Natural killer cell treated with Interleukin-12 subunit alpha and Interleukin-12 subunit beta and Interleukin-15 and Interleukin-18, amount 100 ng/mL, for 72 hours (primary cell): ENCODE measurements at regions not wholly inside any gene's neighbourhood (a gene's known extent, or its start where the extent isn't known, plus 50 kb on each side); places are given as distances from the start of the nearest gene placed in this dataset.

Experiments used
- ATAC-seq, 2 donors: fragments of 150-1000 bp; cut with Tn5 transposase in 1 of 2; sonication (Bioruptor Pico), chemical (Tn5 transposase) in 1 of 2; 2 replicates each; pipeline ENCODE4 v1.10.0; 2021
- DNase-seq: peaks from one replicate; pipeline ENCODE4 v3.0.0; 2022; ENCODE audit warnings: low spot score
- H3K27ac Mint-ChIP-seq, 2 donors: 1 replicate in 1 of 2; 2 replicates in 1 of 2; pipeline ENCODE4 v1.8.0; 2022; ENCODE audit warnings: mixed read lengths in 2 of 2, mild to moderate bottlenecking in 1 of 2, moderate library complexity in 1 of 2
- H3K27me3 Mint-ChIP-seq, 2 donors: 1 replicate in 1 of 2; 2 replicates in 1 of 2; pipeline ENCODE4 v1.8.0; 2022; ENCODE audit warnings: mixed read lengths in 2 of 2
- H3K36me3 Mint-ChIP-seq: one replicate; pipeline ENCODE4 v1.8.0; 2022; ENCODE audit warnings: mixed read lengths
- H3K4me1 Mint-ChIP-seq, 2 donors: 1 replicate in 1 of 2; 2 replicates in 1 of 2; pipeline ENCODE4 v1.8.0; 2022; ENCODE audit warnings: low read depth in 2 of 2, mixed read lengths in 2 of 2, mild to moderate bottlenecking in 1 of 2
- H3K4me3 Mint-ChIP-seq: one replicate; pipeline ENCODE4 v1.8.0; 2022; ENCODE audit warnings: mixed read lengths
- H3K9me3 Mint-ChIP-seq: 2 replicates; pipeline ENCODE4 v1.8.0; 2022; ENCODE audit warnings: mixed read lengths

DNA sequence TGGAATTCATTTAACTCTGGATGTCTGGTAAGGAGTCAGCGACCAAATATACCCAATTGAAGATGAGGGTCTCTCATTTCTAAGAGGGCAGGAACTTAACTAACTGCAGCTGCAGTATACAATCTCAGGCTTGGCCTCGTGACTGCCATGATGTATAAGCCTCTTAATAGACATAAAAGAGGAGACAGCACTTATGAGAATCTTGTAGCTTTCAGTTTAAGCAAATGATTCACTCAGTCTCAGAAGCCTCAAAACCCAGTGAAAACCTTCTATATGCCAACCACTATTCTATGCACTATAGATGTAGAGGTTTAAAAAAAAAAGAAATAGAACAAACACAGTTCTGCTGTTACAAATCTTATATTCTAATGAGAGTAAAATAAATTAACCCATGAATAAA lies 513.9 kb downstream of the TBL1XR1 start:
- Mint-ChIP-seq H3K4me1 (no peaks in the 10 kb centered on the region), H3K27me3 (no peaks in the 10 kb centered on the region), H3K27ac (no peak overlapping the region), H3K36me3 (no peaks in the 10 kb centered on the region), H3K4me3 (no peak overlapping the region), H3K9me3 (peaks cover 10% of the 10 kb centered on the region)
- no peak for ATAC-seq
- no peak for DNase-seq

DNA sequence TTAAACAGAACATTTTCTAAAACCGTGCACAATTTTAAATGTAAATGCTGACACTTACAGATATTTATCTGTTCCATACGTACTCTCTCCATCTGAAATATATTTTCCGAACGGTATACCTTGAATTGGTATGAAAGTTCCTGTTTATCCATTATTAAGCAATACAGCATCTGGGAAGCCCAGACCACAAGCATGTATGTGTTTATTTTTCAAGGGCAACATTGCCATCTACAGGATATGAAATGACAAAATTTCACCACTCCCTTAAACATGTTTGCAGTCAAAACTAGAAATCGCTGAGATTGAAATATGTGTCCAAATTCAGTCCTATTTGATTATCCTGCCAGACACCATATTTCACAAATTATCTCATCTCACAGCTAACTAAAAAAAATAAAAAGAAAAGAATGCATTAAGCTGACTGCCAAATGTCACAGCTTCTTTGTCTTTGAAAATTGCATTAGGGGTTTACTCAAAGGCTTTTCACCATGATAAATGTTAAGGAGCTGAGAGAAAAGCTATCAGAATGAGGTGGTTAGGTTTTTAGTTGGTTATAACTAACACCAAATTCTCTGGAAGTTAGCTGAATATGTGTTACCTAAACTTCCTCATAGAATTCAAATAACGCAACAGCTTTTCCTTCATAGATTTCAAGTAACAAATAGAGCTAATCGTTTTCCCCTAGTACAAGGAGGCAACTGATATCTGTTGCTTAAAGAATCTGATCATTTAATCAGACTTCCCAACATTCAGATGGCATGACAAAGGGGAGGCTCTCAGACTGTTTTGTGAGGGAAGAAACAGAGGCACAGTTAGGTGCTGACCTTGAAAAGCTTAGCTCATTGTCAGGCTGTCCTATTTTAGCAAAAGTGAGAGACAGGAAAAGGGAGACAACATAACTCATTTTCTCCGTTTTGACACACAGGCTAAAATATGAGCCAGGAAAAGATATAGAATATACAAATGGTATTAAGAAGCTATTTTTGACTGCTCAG lies 533.1 kb downstream of the TBL1XR1 start:
- Mint-ChIP-seq H3K36me3 (no peaks in the 10 kb centered on the region), H3K4me3 (no peak overlapping the region), H3K4me1 (no peaks in the 10 kb centered on the region), H3K9me3 (peaks cover 5% of the 10 kb centered on the region), H3K27me3 (no peaks in the 10 kb centered on the region), H3K27ac (no peak overlapping the region)
- DNase-seq (no peak), ATAC-seq (no peak)

DNA sequence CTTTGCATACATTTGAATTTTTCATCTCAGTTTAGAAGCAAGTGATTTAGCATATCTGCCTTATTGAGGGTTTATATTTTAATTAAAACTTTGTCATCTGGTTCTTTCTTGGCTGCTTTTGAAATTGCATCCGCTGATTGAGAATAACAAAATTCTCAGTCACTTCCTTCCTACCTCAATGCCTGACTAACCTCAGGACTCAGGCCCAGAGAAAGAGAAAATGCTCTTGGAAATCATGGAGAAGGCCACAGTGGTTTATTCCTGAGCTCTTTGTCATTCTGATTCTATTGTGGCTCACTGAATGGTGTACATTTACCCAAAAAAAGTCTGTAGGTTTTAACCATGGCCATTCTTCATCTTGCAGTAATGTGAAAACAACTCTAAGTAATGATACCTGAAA lies 533.9 kb downstream of the TBL1XR1 start:
- ATAC-seq, result no peak
- Mint-ChIP-seq H3K9me3 (peaks cover 3% of the 10 kb centered on the region), H3K36me3 (no peaks in the 10 kb centered on the region), H3K4me3 (no peak overlapping the region), H3K4me1 (no peaks in the 10 kb centered on the region), H3K27me3 (no peaks in the 10 kb centered on the region), H3K27ac (no peak overlapping the region)
- no peak for DNase-seq

DNA sequence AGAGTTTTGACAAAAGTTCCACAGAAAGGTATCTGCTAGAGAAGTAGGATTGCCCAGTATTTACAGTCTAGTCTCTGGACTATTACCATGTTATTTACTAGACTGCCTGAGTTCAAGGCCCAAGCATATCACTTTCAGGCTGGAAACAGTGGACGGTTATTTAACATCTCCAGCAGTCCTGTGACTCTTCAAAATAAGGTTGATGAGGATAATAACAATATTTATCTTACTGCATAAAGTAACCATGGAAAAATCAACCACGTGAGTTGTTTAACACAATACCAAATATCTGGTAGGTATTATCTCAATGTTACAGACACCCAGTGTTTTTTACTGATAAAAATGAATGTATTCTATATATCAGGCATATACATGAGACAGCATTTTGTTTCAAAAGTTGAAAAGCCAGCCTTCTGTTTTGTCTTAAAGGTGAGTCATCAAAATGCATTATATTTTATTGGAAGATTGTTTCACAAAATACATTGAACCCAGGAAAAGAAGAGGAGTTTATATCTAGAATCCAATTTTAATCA lies 535.8 kb downstream of the TBL1XR1 start:
- ATAC-seq (no peak), DNase-seq (no peak)
- Mint-ChIP-seq H3K4me1 (no peaks in the 10 kb centered on the region), H3K27ac (no peak overlapping the region), H3K9me3 (peaks cover 3% of the 10 kb centered on the region), H3K27me3 (no peaks in the 10 kb centered on the region), H3K36me3 (no peaks in the 10 kb centered on the region), H3K4me3 (no peak overlapping the region)

DNA sequence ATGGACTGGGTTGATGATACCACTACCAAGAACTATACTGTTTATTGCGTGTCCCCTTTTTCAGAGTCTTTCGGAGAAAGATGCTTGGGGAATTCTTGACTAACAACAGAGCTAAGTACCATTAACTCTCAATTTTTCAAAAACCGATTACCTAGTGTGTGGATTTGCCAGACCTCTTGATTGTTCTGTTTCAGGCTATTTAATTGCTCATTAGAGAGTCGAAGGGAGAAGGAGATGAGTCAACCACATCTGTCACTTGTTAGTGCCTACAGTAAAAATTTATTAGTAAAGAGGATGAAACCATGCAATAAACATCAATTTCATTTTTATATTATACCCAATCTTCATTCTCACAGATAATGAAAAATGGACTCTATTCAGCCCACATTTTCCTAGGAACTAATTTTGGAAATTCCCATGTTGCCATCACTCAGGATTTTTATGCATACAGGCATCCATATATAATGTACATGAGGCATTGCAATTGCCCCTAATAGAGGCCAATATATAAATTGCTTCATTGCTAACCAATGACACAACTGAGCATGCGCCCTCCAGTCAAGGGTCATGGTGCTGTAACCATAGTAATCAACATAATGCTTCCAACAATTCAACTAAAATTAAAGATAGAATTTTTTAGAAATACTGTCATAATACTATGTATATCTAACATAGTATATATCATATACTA lies 541.7 kb downstream of the TBL1XR1 start:
- no peak for ATAC-seq
- no peaks in the 10 kb centered on the region for H3K27me3 Mint-ChIP-seq
- DNase-seq, result no peak
- peaks cover 6% of the 10 kb centered on the region for H3K9me3 Mint-ChIP-seq
- no peaks in the 10 kb centered on the region for H3K36me3 Mint-ChIP-seq
- no peak overlapping the region for H3K27ac Mint-ChIP-seq
- no peaks in the 10 kb centered on the region for H3K4me1 Mint-ChIP-seq
- no peak overlapping the region for H3K4me3 Mint-ChIP-seq

DNA sequence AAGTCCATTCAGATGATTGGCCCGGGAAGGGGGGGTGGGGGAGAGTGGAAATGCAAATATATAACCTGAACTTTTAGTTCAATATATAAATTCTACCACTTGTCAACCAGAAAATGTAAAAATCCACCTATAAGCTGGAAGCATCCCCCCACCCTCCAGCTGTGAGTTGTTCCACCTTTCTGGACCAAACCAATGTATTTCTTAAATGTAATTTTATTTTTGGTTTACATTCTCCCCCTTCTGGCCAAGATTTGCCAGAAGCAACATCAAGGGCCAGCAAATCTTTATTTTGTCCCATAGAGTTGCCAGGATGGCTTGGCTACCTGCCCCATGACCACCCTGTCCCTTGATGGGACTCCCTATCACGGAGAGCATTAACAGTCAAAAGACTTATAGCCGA lies 545.7 kb downstream of the TBL1XR1 start:
- no peak for DNase-seq
- no peaks in the 10 kb centered on the region for H3K36me3 Mint-ChIP-seq
- peaks cover 6% of the 10 kb centered on the region for H3K9me3 Mint-ChIP-seq
- H3K27ac Mint-ChIP-seq, result no peak overlapping the region
- no peak for ATAC-seq
- H3K4me1 Mint-ChIP-seq, result no peaks in the 10 kb centered on the region
- no peak overlapping the region for H3K4me3 Mint-ChIP-seq
- no peaks in the 10 kb centered on the region for H3K27me3 Mint-ChIP-seq

DNA sequence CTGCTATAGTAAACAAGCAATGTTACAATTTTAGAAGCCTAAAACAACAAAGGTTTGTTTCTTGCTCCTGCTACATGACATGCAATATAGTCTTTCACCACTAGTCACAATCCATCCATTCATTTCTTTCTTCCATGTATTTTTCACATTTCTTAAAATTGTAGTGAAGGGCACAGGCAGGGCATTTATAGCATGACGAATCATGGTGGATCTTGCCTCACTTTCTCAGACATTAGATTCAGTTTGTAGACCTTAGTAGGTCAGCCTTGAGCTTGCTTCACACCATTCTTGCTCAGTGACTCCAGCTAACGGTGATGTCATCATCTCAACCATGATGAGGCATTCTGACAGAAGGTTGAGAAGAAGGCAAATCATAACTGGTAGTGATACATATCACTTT lies 546.8 kb downstream of the TBL1XR1 start:
- no peaks in the 10 kb centered on the region for H3K36me3 Mint-ChIP-seq
- ATAC-seq (no peak), DNase-seq (no peak)
- H3K27me3 Mint-ChIP-seq, result no peaks in the 10 kb centered on the region
- H3K27ac Mint-ChIP-seq, result no peak overlapping the region
- no peaks in the 10 kb centered on the region for H3K4me1 Mint-ChIP-seq
- no peak overlapping the region for H3K4me3 Mint-ChIP-seq
- peaks cover 9% of the 10 kb centered on the region for H3K9me3 Mint-ChIP-seq

DNA sequence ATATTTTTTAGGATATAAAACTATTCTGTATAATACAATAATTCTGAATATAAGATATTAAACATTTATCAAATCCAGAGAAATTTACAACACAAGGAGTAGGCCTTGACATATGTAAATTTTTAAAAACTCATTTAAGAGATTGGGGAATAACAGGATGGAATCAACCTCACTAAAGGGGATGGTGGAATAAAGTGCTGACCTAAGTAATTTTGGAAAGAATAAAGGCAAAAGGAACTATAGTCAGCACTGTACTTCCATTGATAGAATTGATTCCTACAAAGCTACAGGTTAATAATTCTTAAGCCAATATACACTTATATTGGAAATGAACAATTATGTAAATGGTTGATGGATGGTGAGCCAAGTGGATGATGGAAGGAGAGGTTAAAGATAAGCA lies 549.3 kb downstream of the TBL1XR1 start:
- Mint-ChIP-seq H3K36me3 (no peaks in the 10 kb centered on the region), H3K27me3 (no peaks in the 10 kb centered on the region), H3K27ac (no peak overlapping the region), H3K9me3 (peaks cover 9% of the 10 kb centered on the region), H3K4me1 (no peaks in the 10 kb centered on the region), H3K4me3 (no peak overlapping the region)
- DNase-seq, result no peak
- ATAC-seq, result no peak

DNA sequence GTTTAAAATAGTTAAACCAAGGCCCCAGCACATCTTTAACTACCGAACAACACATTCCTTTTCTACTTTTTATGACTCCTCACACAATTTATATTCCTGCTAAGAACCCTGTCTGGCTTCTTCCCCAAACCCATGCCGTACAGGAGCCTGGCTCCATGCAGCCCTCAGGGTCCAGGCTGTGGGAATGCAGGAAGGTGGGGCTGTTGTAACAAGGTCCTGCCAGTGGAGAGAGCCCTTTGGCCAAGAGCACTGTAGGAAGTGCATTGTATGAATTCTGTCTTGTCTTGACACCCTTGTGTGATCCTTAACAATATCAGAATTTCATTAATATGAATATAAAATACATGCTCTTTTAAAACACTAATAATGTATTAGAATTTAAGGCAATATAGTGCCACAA lies 563.8 kb downstream of the TBL1XR1 start:
- Mint-ChIP-seq H3K4me3 (no peak overlapping the region), H3K4me1 (no peaks in the 10 kb centered on the region), H3K36me3 (no peaks in the 10 kb centered on the region), H3K27ac (no peak overlapping the region), H3K9me3 (peaks cover 4% of the 10 kb centered on the region), H3K27me3 (no peaks in the 10 kb centered on the region)
- ATAC-seq, result no peak
- DNase-seq, result no peak

DNA sequence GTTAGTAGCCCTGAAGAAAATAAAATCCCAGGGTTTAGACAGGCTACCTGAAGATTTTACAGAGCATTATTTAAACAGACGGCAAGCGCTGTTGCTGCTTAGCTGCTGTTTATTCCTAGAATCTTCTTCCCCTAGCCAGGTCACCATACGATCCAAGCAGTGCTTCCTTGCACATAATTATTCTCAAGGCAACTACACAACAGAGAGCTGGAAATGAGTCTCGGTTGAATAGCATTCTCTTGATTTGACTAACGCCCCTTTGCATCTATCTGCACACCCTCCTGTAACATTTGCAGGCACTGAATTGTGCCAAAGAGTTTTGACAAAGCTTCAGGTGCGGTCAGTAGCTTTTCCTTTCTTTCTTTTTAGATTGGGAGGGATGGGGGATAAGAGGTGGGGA lies 564.4 kb downstream of the TBL1XR1 start:
- DNase-seq (no peak), ATAC-seq (no peak)
- Mint-ChIP-seq H3K27ac (no peak overlapping the region), H3K36me3 (no peaks in the 10 kb centered on the region), H3K9me3 (peaks cover 4% of the 10 kb centered on the region), H3K4me1 (no peaks in the 10 kb centered on the region), H3K27me3 (no peaks in the 10 kb centered on the region), H3K4me3 (no peak overlapping the region)

DNA sequence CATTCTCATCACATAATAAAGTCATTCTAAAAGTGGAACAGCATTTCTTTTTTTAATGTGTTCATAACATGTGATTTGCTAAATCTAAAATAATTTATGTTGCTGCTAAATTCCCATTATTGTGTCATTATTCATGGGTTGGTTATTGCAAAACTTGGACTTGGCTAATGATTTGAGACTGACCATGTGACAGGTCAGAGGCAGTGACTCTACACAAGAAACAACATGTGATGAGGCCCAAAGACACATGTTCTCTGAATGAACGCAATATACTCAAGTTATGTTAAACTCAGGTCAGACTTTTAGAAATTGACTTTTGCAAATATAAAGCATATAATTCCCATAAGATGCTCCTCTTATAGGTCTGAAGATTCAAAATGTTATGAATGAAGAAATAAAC lies 566.1 kb downstream of the TBL1XR1 start:
- H3K4me1 Mint-ChIP-seq, result no peaks in the 10 kb centered on the region
- no peak overlapping the region for H3K4me3 Mint-ChIP-seq
- H3K9me3 Mint-ChIP-seq, result peaks cover 6% of the 10 kb centered on the region
- H3K27ac Mint-ChIP-seq, result no peak overlapping the region
- DNase-seq (no peak), ATAC-seq (no peak)
- H3K27me3 Mint-ChIP-seq, result no peaks in the 10 kb centered on the region
- H3K36me3 Mint-ChIP-seq, result no peaks in the 10 kb centered on the region

DNA sequence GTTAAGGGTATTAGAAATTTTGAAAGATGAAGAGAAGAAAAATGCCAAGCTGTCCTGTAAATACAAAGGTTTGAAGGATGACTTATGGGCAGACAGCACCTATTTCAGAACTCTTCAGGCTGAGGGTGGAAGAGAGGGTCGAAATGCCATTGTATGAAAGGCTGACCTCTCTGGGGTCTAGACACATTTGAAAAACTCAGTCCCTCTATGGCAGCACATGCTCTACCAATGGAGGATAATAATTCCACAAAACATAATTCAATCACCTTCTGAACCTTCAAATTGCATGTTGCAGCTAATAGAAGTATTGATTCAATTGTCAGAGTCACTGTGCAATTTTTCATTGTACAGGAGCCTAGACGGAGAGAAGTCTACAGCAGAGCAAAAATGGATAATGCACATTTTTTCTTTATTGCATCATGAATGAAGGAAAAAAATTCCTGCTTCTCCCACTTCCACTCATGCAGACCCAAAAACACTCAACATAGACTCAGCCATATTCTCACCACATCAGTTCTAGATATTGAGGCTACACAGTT lies 569.1 kb downstream of the TBL1XR1 start:
- DNase-seq (no peak), ATAC-seq (no peak)
- Mint-ChIP-seq H3K27ac (no peak overlapping the region), H3K4me3 (no peak overlapping the region), H3K36me3 (no peaks in the 10 kb centered on the region), H3K9me3 (peaks cover 10% of the 10 kb centered on the region), H3K27me3 (no peaks in the 10 kb centered on the region), H3K4me1 (no peaks in the 10 kb centered on the region)

DNA sequence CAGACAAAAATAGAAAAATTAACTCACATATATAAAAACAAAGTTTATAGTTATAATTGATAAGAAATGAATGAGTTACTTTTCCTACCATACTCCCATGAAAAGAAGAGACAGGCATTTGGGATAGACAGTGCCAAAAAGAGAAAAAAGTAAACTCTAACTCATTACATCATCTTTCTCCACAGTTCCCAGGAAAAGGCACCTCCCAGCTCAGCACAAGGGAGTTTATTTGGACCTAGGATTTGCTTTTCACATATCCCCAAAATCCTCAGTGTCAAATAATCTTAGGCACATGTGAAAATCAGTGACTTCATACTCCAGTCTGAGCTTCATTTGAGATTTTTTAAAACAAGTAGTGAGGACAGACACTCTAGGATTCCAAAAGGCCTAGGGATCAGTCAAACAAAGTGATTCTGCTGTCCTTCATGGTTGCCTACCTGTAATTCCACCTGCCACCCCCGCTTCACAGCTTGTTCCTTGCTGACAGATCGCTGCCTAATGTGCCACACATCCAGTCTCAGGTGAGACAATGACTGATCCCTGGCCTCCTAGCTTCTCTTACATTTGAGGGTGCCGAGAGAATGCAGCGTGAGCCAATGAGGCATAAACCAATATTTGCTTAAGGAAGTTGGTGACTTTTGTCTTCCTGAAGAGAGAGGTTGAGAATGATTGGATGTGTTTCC lies 573.7 kb downstream of the TBL1XR1 start:
- no peak overlapping the region for H3K4me3 Mint-ChIP-seq
- no peaks in the 10 kb centered on the region for H3K36me3 Mint-ChIP-seq
- DNase-seq (no peak), ATAC-seq (no peak)
- no peaks in the 10 kb centered on the region for H3K4me1 Mint-ChIP-seq
- H3K9me3 Mint-ChIP-seq, result peaks cover 9% of the 10 kb centered on the region
- H3K27me3 Mint-ChIP-seq, result no peaks in the 10 kb centered on the region
- H3K27ac Mint-ChIP-seq, result no peak overlapping the region
